ENCODE measurements at regions not wholly inside any gene's neighbourhood (a gene's known extent, or its start where the extent isn't known, plus 50 kb on each side); places are given as distances from the start of the nearest gene placed in this dataset.

DNA sequence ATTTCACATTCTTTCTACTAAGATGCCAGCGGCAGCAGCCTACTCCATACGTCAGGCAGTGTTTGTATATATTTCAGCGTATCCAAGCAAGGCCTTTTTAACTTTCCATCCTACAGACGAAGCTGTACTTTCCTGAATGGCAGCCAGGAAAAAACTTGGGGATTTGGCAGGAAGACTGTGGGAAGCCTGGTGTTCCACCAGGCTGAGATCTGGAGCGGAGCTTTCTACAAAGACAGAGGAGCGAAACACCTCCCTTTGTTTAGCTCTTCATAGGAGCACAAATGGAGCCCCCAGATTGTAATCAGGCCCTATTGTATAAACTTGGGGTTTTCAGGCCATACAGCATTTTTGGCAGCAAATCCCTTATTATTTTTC lies 143.8 kb downstream of the TES start:
- TF ChIP-seq, protein P1, sequence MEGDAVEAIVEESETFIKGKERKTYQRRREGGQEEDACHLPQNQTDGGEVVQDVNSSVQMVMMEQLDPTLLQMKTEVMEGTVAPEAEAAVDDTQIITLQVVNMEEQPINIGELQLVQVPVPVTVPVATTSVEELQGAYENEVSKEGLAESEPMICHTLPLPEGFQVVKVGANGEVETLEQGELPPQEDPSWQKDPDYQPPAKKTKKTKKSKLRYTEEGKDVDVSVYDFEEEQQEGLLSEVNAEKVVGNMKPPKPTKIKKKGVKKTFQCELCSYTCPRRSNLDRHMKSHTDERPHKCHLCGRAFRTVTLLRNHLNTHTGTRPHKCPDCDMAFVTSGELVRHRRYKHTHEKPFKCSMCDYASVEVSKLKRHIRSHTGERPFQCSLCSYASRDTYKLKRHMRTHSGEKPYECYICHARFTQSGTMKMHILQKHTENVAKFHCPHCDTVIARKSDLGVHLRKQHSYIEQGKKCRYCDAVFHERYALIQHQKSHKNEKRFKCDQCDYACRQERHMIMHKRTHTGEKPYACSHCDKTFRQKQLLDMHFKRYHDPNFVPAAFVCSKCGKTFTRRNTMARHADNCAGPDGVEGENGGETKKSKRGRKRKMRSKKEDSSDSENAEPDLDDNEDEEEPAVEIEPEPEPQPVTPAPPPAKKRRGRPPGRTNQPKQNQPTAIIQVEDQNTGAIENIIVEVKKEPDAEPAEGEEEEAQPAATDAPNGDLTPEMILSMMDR (IDR thresholded peaks at IDR 0.05), result peak in 1 of 3 experiments; percentile 31
- no peak for TF ChIP-seq POLR2A (IDR thresholded peaks at IDR 0.05; ENCODE audit: low read depth)

All from esophagus muscularis mucosa (tissue), 3 donors.